ENCODE measurements at regions not wholly inside any gene's neighbourhood (a gene's known extent, or its start where the extent isn't known, plus 50 kb on each side); places are given as distances from the start of the nearest gene placed in this dataset.

- Histone ChIP-seq H3K4me1 (ENCODE audit: control insufficient read depth in 2 of 3, insufficient read depth in 2 of 3, low read depth in 1 of 3, low read length in 3 of 3) (no peaks in the 10 kb centered on the region), H3K27me3 (ENCODE audit: control insufficient read depth, insufficient read depth, low read length) (no peaks in the 10 kb centered on the region), H3K27ac (ENCODE audit: low read depth in 2 of 2, low read length in 2 of 2) (no peak overlapping the region), H3K9me3 (ENCODE audit: control insufficient read depth in 2 of 3, insufficient read depth in 1 of 3, low read length in 3 of 3) (no peaks in the 10 kb centered on the region), H3K4me3 (ENCODE audit: low read length in 3 of 3) (no peak overlapping the region), H3K9ac (ENCODE audit: low read length in 3 of 3) (no peak overlapping the region), H3K36me3 (ENCODE audit: control insufficient read depth in 2 of 3, insufficient read depth in 3 of 3, low read length in 3 of 3) (no peaks in the 10 kb centered on the region)
- DNase-seq (no peak), FAIRE-seq (no peak)
- intact Hi-C loops (cut with DNase I) = no loop called here
- no peak for TF ChIP-seq CTCF (IDR thresholded peaks at IDR 0.05; ENCODE audit: borderline replicate concordance, extremely low read depth, insufficient read depth)
Measured at GRCh38 chr6:128599036-128599435, 78.6 kb upstream of the PTPRK start.

- Histone ChIP-seq H3K9ac (ENCODE audit: low read length in 3 of 3) (no peak overlapping the region), H3K4me1 (ENCODE audit: control insufficient read depth in 2 of 3, insufficient read depth in 2 of 3, low read depth in 1 of 3, low read length in 3 of 3) (no peaks in the 10 kb centered on the region), H3K27ac (ENCODE audit: low read depth in 2 of 2, low read length in 2 of 2) (no peak overlapping the region), H3K9me3 (ENCODE audit: control insufficient read depth in 2 of 3, insufficient read depth in 1 of 3, low read length in 3 of 3) (no peaks in the 10 kb centered on the region), H3K27me3 (ENCODE audit: control insufficient read depth, insufficient read depth, low read length) (no peaks in the 10 kb centered on the region), H3K36me3 (ENCODE audit: control insufficient read depth in 2 of 3, insufficient read depth in 3 of 3, low read length in 3 of 3) (no peaks in the 10 kb centered on the region), H3K4me3 (ENCODE audit: low read length in 3 of 3) (no peak overlapping the region)
- intact Hi-C loops (cut with DNase I) = no loop called here
- no peak for FAIRE-seq
- DNase-seq = no peak
- TF ChIP-seq CTCF (IDR thresholded peaks at IDR 0.05; ENCODE audit: borderline replicate concordance, extremely low read depth, insufficient read depth) = no peak
Measured at GRCh38 chr6:128598571-128598970, 78.2 kb upstream of the PTPRK start.

DNA sequence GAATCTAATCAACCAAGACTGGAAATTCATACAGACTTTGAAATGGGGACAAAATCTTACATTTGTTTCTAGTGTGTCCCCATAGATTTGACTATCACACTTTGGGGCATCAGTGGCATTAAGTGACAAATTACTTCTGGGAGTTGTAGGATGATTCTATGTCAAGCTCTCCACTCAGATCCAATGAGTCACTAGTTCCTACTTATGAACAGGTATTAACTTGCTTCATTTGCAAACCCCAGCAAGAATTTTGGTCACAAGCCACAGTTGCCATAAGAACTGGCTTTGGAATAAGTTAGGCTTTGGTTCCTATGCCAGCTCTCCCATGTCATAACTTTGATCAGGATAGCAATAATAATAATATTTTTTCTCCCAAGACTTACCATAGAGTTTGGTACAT, 77.6 kb upstream of the PTPRK start:
- Histone ChIP-seq H3K4me1 (ENCODE audit: control insufficient read depth in 2 of 3, insufficient read depth in 2 of 3, low read depth in 1 of 3, low read length in 3 of 3) (no peaks in the 10 kb centered on the region), H3K27me3 (ENCODE audit: control insufficient read depth, insufficient read depth, low read length) (no peaks in the 10 kb centered on the region), H3K36me3 (ENCODE audit: control insufficient read depth in 2 of 3, insufficient read depth in 3 of 3, low read length in 3 of 3) (no peaks in the 10 kb centered on the region), H3K9ac (ENCODE audit: low read length in 3 of 3) (no peak overlapping the region), H3K9me3 (ENCODE audit: control insufficient read depth in 2 of 3, insufficient read depth in 1 of 3, low read length in 3 of 3) (no peaks in the 10 kb centered on the region), H3K4me3 (ENCODE audit: low read length in 3 of 3) (no peak overlapping the region), H3K27ac (ENCODE audit: low read depth in 2 of 2, low read length in 2 of 2) (no peak overlapping the region)
- DNase-seq (no peak), FAIRE-seq (no peak)
- no peak for TF ChIP-seq CTCF (IDR thresholded peaks at IDR 0.05; ENCODE audit: borderline replicate concordance, extremely low read depth, insufficient read depth)
- intact Hi-C loops (cut with DNase I) = no loop called here

DNA sequence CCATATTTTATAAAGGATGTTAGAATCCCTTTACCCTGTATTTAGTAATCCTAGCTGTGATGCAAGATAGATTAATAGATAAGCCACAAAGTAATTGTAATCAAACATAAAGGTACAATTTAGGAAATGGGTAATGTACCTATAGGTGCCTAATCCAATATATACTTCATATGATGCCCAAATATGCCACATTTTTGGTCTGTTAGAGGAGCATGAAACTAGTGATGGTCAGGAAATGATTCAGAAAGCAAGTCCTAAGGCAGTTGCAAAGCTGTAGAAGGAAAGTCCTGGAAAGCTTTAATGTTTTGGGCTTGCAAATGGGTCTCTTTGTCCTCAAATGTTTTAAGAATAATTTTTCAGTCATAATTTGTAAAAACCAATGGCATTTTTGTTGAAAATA, 76.6 kb upstream of the PTPRK start:
- H3K27ac ChIP-seq (ENCODE audit: low read depth in 2 of 2, low read length in 2 of 2) = no peak overlapping the region
- no peak for FAIRE-seq
- no peaks in the 10 kb centered on the region for H3K36me3 ChIP-seq (ENCODE audit: control insufficient read depth in 2 of 3, insufficient read depth in 3 of 3, low read length in 3 of 3)
- DNase-seq = no peak
- H3K27me3 ChIP-seq (ENCODE audit: control insufficient read depth, insufficient read depth, low read length) = no peaks in the 10 kb centered on the region
- no peak overlapping the region for H3K9ac ChIP-seq (ENCODE audit: low read length in 3 of 3)
- H3K4me3 ChIP-seq (ENCODE audit: low read length in 3 of 3) = no peak overlapping the region
- intact Hi-C loops (cut with DNase I) = no loop called here
- H3K4me1 ChIP-seq (ENCODE audit: control insufficient read depth in 2 of 3, insufficient read depth in 2 of 3, low read depth in 1 of 3, low read length in 3 of 3) = no peaks in the 10 kb centered on the region
- TF ChIP-seq CTCF (IDR thresholded peaks at IDR 0.05; ENCODE audit: borderline replicate concordance, extremely low read depth, insufficient read depth) = no peak
- H3K9me3 ChIP-seq (ENCODE audit: control insufficient read depth in 2 of 3, insufficient read depth in 1 of 3, low read length in 3 of 3) = no peaks in the 10 kb centered on the region

Measured in kidney (tissue), 13 donors.